Fibroblast of lung (primary cell): ENCODE measurements at regions not wholly inside any gene's neighbourhood (a gene's known extent, or its start where the extent isn't known, plus 50 kb on each side); places are given as distances from the start of the nearest gene placed in this dataset.

Experiments used
- CTCF ChIP-seq, 2 donors: IDR thresholded peaks in 1 of 2; conservative IDR thresholded peaks in 1 of 2; 1 replicate in 1 of 2; 2 replicates in 1 of 2; pipeline ENCODE4 v1.5.1; 2011 to 2012; ENCODE audit warnings: low read length in 2 of 2, control low read depth in 1 of 2, inconsistent platforms in 1 of 2, low read depth in 1 of 2, mild to moderate bottlenecking in 1 of 2
- EZH2 ChIP-seq: IDR thresholded peaks from 2 replicates; pipeline ENCODE4 v1.5.1; 2012; ENCODE audit warnings: low read length, control low read depth, mild to moderate bottlenecking; ENCODE audit errors: missing control alignments

GRCh38 chr16:64313726-64314125 is 808.1 kb downstream of the CDH11 start:
- TF ChIP-seq CTCF (conservative IDR thresholded peaks at IDR 0.05 in 1 of 2, IDR thresholded peaks at IDR 0.05 in 1 of 2; ENCODE audit: low read depth in 1 of 2, low read length in 2 of 2): no peak
- TF ChIP-seq EZH2: no peak
